HepG2 (cell line): ENCODE measurements at regions not wholly inside any gene's neighbourhood (a gene's known extent, or its start where the extent isn't known, plus 50 kb on each side); places are given as distances from the start of the nearest gene placed in this dataset.

ENCODE experiments used
- ATF5 ChIP-seq: sonication (generic); formaldehyde crosslinking; IDR thresholded peaks from 2 replicates; pipeline ENCODE4 v1.4.0; 2020; ENCODE audit warnings: mild to moderate bottlenecking, low read depth, missing genetic modification reagents
- ELF1 ChIP-seq: sonication (generic); formaldehyde crosslinking; IDR thresholded peaks from 2 replicates; pipeline ENCODE4 v1.4.0; 2020; ENCODE audit warnings: missing genetic modification reagents
- GABPB1 ChIP-seq: IDR thresholded peaks from 2 replicates; pipeline ENCODE4 v1.6.1; 2016; ENCODE audit warnings: mild to moderate bottlenecking, missing genetic modification reagents, moderate library complexity, missing compliant biosample characterization
- HDAC1 ChIP-seq: sonication (generic); formaldehyde crosslinking; IDR thresholded peaks from 2 replicates; pipeline ENCODE4 v1.5.1; 2020; ENCODE audit warnings: mild to moderate bottlenecking, missing genetic modification reagents
- HIVEP1 ChIP-seq: sonication (generic); formaldehyde crosslinking; IDR thresholded peaks from 2 replicates; pipeline ENCODE4 v1.4.0; 2020; ENCODE audit warnings: mild to moderate bottlenecking, missing genetic modification reagents
- HOXA5 ChIP-seq: sonication (generic); formaldehyde crosslinking; IDR thresholded peaks from 2 replicates; pipeline ENCODE4 v1.4.0; 2020; ENCODE audit warnings: missing genetic modification reagents
- IRX3 ChIP-seq: sonication (generic); formaldehyde crosslinking; IDR thresholded peaks from 2 replicates; pipeline ENCODE4 v1.8.1; 2023; ENCODE audit warnings: mild to moderate bottlenecking, low read depth, missing genetic modification reagents, borderline replicate concordance
- KAT8 ChIP-seq: IDR thresholded peaks from 2 replicates; pipeline ENCODE4 v1.6.1; 2016; ENCODE audit warnings: missing genetic modification reagents, missing compliant biosample characterization
- MED1 ChIP-seq: sonication (generic); formaldehyde crosslinking; IDR thresholded peaks from 2 replicates; pipeline ENCODE4 v1.4.0; 2020; ENCODE audit warnings: missing genetic modification reagents
- PHF20 ChIP-seq: sonication (generic); formaldehyde crosslinking; IDR thresholded peaks from 2 replicates; pipeline ENCODE4 v1.5.0; 2020; ENCODE audit warnings: mild to moderate bottlenecking, missing genetic modification reagents
- SAP130 ChIP-seq: IDR thresholded peaks from 2 replicates; pipeline ENCODE4 v1.6.1; 2016; ENCODE audit warnings: low read depth
- TEAD3 ChIP-seq: optimal IDR thresholded peaks from 2 replicates; pipeline ENCODE3; 2016; ENCODE audit warnings: borderline replicate concordance
- ZFX ChIP-seq: sonication (generic); formaldehyde crosslinking; IDR thresholded peaks from 2 replicates; pipeline ENCODE4 v1.4.0; 2020; ENCODE audit warnings: mild to moderate bottlenecking, low read depth, missing genetic modification reagents, moderate library complexity
- ZFY ChIP-seq: sonication (generic); formaldehyde crosslinking; IDR thresholded peaks from 2 replicates; pipeline ENCODE4 v1.4.0; 2020; ENCODE audit warnings: missing genetic modification reagents
- ZNF280B ChIP-seq: sonication (generic); formaldehyde crosslinking; IDR thresholded peaks from 2 replicates; pipeline ENCODE4 v1.5.0; 2020; ENCODE audit warnings: missing genetic modification reagents, mild to moderate bottlenecking, borderline replicate concordance
- ZNF878 ChIP-seq: sonication (generic); formaldehyde crosslinking; IDR thresholded peaks from 2 replicates; pipeline ENCODE4 v1.8.1; 2023; ENCODE audit warnings: mild to moderate bottlenecking, missing genetic modification reagents, moderate library complexity
- TF ChIP-seq, protein P1 (sequence below): sonication (generic); formaldehyde crosslinking; IDR thresholded peaks from 2 replicates; pipeline ENCODE4 v1.5.1; 2020; ENCODE audit warnings: mild to moderate bottlenecking, missing genetic modification reagents, moderate library complexity
- TF ChIP-seq, protein P2 (sequence below): sonication (generic); formaldehyde crosslinking; IDR thresholded peaks from 2 replicates; pipeline ENCODE4 v1.8.0; 2023; ENCODE audit warnings: mild to moderate bottlenecking, missing genetic modification reagents
- TF ChIP-seq, protein P3 (sequence below): sonication (generic); formaldehyde crosslinking; IDR thresholded peaks from 2 replicates; pipeline ENCODE4 v1.9.0; 2022; ENCODE audit warnings: missing genetic modification reagents, mild to moderate bottlenecking, borderline replicate concordance
- TF ChIP-seq, protein P4 (sequence below): sonication (generic); formaldehyde crosslinking; IDR thresholded peaks from 2 replicates; pipeline ENCODE4 v1.4.0; 2020; ENCODE audit warnings: missing genetic modification reagents

- TF ChIP-seq, protein P1, sequence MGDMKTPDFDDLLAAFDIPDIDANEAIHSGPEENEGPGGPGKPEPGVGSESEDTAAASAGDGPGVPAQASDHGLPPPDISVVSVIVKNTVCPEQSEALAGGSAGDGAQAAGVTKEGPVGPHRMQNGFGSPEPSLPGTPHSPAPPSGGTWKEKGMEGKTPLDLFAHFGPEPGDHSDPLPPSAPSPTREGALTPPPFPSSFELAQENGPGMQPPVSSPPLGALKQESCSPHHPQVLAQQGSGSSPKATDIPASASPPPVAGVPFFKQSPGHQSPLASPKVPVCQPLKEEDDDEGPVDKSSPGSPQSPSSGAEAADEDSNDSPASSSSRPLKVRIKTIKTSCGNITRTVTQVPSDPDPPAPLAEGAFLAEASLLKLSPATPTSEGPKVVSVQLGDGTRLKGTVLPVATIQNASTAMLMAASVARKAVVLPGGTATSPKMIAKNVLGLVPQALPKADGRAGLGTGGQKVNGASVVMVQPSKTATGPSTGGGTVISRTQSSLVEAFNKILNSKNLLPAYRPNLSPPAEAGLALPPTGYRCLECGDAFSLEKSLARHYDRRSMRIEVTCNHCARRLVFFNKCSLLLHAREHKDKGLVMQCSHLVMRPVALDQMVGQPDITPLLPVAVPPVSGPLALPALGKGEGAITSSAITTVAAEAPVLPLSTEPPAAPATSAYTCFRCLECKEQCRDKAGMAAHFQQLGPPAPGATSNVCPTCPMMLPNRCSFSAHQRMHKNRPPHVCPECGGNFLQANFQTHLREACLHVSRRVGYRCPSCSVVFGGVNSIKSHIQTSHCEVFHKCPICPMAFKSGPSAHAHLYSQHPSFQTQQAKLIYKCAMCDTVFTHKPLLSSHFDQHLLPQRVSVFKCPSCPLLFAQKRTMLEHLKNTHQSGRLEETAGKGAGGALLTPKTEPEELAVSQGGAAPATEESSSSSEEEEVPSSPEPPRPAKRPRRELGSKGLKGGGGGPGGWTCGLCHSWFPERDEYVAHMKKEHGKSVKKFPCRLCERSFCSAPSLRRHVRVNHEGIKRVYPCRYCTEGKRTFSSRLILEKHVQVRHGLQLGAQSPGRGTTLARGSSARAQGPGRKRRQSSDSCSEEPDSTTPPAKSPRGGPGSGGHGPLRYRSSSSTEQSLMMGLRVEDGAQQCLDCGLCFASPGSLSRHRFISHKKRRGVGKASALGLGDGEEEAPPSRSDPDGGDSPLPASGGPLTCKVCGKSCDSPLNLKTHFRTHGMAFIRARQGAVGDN (CRISPR knock-in tag): peak; percentile 81
- TF ChIP-seq, protein P2, sequence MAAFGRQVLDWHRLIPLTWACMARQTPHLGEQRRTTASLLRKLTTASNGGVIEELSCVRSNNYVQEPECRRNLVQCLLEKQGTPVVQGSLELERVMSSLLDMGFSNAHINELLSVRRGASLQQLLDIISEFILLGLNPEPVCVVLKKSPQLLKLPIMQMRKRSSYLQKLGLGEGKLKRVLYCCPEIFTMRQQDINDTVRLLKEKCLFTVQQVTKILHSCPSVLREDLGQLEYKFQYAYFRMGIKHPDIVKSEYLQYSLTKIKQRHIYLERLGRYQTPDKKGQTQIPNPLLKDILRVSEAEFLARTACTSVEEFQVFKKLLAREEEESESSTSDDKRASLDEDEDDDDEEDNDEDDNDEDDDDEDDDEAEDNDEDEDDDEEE (CRISPR knock-in tag): 0 out of 2 replicates have a peak, but pooled peaks have one; percentile 74
- TF ChIP-seq, protein P3, sequence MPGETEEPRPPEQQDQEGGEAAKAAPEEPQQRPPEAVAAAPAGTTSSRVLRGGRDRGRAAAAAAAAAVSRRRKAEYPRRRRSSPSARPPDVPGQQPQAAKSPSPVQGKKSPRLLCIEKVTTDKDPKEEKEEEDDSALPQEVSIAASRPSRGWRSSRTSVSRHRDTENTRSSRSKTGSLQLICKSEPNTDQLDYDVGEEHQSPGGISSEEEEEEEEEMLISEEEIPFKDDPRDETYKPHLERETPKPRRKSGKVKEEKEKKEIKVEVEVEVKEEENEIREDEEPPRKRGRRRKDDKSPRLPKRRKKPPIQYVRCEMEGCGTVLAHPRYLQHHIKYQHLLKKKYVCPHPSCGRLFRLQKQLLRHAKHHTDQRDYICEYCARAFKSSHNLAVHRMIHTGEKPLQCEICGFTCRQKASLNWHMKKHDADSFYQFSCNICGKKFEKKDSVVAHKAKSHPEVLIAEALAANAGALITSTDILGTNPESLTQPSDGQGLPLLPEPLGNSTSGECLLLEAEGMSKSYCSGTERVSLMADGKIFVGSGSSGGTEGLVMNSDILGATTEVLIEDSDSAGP (CRISPR knock-in tag): peak; percentile 35; the same call in 1 of the 2 replicates
- TF ChIP-seq MED1 (CRISPR knock-in tag): peak; percentile 34; the same call in 1 of the 2 replicates
- TF ChIP-seq ZFX (CRISPR knock-in tag): 0 out of 2 replicates have a peak, but pooled peaks have one; percentile 28
- peak; percentile 17; the same call in 1 of the 2 replicates for TF ChIP-seq SAP130 (CRISPR knock-in tag)
- TF ChIP-seq, protein P4, sequence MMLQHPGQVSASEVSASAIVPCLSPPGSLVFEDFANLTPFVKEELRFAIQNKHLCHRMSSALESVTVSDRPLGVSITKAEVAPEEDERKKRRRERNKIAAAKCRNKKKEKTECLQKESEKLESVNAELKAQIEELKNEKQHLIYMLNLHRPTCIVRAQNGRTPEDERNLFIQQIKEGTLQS: 0 out of 2 replicates have a peak, but pooled peaks have one; percentile 51
- TF ChIP-seq HOXA5: no peak
- no peak for TF ChIP-seq HIVEP1 (CRISPR knock-in tag)
- peak; percentile 48 for TF ChIP-seq ELF1 (CRISPR knock-in tag)
- peak; percentile 27; the same call in 1 of the 2 replicates for TF ChIP-seq ZNF280B (CRISPR knock-in tag)
- no peak for TF ChIP-seq ATF5
- no peak for TF ChIP-seq IRX3 (CRISPR knock-in tag)
- TF ChIP-seq HDAC1 (CRISPR knock-in tag): peak; percentile 45
- peak; percentile 29; the same call in 1 of the 2 replicates for TF ChIP-seq PHF20 (CRISPR knock-in tag)
- peak; percentile 32; the same call in 1 of the 2 replicates for TF ChIP-seq ZFY (CRISPR knock-in tag)
- TF ChIP-seq GABPB1 (CRISPR knock-in tag): peak; percentile 81
- TF ChIP-seq ZNF878 (CRISPR knock-in tag): peak; percentile 71; the same call in 1 of the 2 replicates
- TF ChIP-seq TEAD3 (CRISPR knock-in tag): peak; percentile 85
- TF ChIP-seq KAT8 (CRISPR knock-in tag): 0 out of 2 replicates have a peak, but pooled peaks have one; percentile 29
Measured at GRCh38 chr16:88315543-88316105, 67.1 kb upstream of the ZNF469 start (continued).
